GM23338 (cell line): ENCODE measurements at regions not wholly inside any gene's neighbourhood (a gene's known extent, or its start where the extent isn't known, plus 50 kb on each side); places are given as distances from the start of the nearest gene placed in this dataset.

Experiments
- CREB1 ChIP-seq: fragments of 250-450 bp; sonication (Bioruptor Pico); IDR thresholded peaks from 2 replicates; pipeline ENCODE4 v1.5.0; 2020; ENCODE audit warnings: low read depth, mild to moderate bottlenecking, moderate library complexity
- EZH2 ChIP-seq: fragments of 200-600 bp; sonication (generic); IDR thresholded peaks from one replicate; pipeline ENCODE4 v1.8.0; 2017; ENCODE audit warnings: antibody characterized with exemption, mild to moderate bottlenecking, low read depth; ENCODE audit not compliant: unreplicated experiment
- EZH2phosphoT487 ChIP-seq: fragments of 200-600 bp; sonication (generic); IDR thresholded peaks from one replicate; pipeline ENCODE4 v1.8.1; 2018; ENCODE audit warnings: antibody characterized with exemption; ENCODE audit not compliant: unreplicated experiment
- JUNB ChIP-seq: IDR thresholded peaks from one replicate; pipeline ENCODE4 v1.6.1; 2016; ENCODE audit warnings: antibody characterized with exemption; ENCODE audit not compliant: unreplicated experiment
- NANOG ChIP-seq: IDR thresholded peaks from 2 replicates; pipeline ENCODE4 v1.6.1; 2016; ENCODE audit warnings: antibody characterized with exemption, borderline replicate concordance
- POLR2AphosphoS5 ChIP-seq: IDR thresholded peaks from 2 replicates; pipeline ENCODE4 v1.6.1; 2016; ENCODE audit warnings: antibody characterized with exemption, low read depth
- ZNF331 ChIP-seq: fragments of 250-450 bp; sonication (Bioruptor Pico); IDR thresholded peaks from 2 replicates; pipeline ENCODE4 v1.5.0; 2020; ENCODE audit warnings: low read depth, mild to moderate bottlenecking, moderate library complexity
- TF ChIP-seq, protein P1 (sequence below), 2 experiments: fragments of 200-600 bp in 1 of 2; sonication (generic) in 1 of 2; conservative IDR thresholded peaks; 2 replicates each; pipeline versions ENCODE4 v1.5.1 to v1.6.1; 2016 to 2017; ENCODE audit warnings: antibody characterized with exemption in 2 of 2, low read depth in 2 of 2, mild to moderate bottlenecking in 2 of 2, moderate library complexity in 1 of 2
- TF ChIP-seq, protein P2 (sequence below): IDR thresholded peaks from one replicate; pipeline ENCODE4 v1.6.1; 2018; ENCODE audit warnings: antibody characterized with exemption; ENCODE audit not compliant: unreplicated experiment
- TF ChIP-seq, protein P3 (sequence below): IDR thresholded peaks from 2 replicates; pipeline ENCODE4 v1.6.1; 2016; ENCODE audit warnings: antibody characterized with exemption
- TF ChIP-seq, protein P4 (sequence below): fragments of 250-450 bp; sonication (Bioruptor Pico); IDR thresholded peaks from 2 replicates; pipeline ENCODE4 v1.5.0; 2020; ENCODE audit warnings: mild to moderate bottlenecking, moderate library complexity

DNA sequence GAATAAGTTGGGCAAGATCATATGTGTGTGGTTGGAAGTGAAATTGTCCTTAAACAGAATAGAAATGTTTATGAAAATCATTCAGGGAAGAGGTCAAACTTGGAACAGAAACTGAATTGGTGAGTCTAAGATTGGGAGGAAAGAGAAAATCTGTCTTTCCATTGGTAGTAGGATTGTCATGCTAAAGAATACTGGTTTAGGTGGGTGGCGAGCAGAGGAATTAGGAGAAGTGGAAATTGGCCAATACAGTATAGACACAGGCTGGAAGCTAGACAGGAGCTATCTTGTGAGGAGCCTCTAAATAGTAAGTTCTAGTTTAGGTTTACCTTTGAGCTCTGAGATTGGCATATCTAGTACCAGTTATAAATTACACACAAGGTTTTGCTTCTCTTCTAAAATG lies 80.9 kb upstream of the KYNU start:
- TF ChIP-seq, protein P1, sequence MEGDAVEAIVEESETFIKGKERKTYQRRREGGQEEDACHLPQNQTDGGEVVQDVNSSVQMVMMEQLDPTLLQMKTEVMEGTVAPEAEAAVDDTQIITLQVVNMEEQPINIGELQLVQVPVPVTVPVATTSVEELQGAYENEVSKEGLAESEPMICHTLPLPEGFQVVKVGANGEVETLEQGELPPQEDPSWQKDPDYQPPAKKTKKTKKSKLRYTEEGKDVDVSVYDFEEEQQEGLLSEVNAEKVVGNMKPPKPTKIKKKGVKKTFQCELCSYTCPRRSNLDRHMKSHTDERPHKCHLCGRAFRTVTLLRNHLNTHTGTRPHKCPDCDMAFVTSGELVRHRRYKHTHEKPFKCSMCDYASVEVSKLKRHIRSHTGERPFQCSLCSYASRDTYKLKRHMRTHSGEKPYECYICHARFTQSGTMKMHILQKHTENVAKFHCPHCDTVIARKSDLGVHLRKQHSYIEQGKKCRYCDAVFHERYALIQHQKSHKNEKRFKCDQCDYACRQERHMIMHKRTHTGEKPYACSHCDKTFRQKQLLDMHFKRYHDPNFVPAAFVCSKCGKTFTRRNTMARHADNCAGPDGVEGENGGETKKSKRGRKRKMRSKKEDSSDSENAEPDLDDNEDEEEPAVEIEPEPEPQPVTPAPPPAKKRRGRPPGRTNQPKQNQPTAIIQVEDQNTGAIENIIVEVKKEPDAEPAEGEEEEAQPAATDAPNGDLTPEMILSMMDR (conservative IDR thresholded peaks at IDR 0.05; ENCODE audit: low read depth in 2 of 2): no peak
- TF ChIP-seq POLR2AphosphoS5 (no peak), EZH2 (no peak), EZH2phosphoT487 (no peak), JUNB (no peak), CREB1 (no peak), NANOG (no peak), ZNF331 (CRISPR knock-in tag) (no peak)
- TF ChIP-seq, protein P2, sequence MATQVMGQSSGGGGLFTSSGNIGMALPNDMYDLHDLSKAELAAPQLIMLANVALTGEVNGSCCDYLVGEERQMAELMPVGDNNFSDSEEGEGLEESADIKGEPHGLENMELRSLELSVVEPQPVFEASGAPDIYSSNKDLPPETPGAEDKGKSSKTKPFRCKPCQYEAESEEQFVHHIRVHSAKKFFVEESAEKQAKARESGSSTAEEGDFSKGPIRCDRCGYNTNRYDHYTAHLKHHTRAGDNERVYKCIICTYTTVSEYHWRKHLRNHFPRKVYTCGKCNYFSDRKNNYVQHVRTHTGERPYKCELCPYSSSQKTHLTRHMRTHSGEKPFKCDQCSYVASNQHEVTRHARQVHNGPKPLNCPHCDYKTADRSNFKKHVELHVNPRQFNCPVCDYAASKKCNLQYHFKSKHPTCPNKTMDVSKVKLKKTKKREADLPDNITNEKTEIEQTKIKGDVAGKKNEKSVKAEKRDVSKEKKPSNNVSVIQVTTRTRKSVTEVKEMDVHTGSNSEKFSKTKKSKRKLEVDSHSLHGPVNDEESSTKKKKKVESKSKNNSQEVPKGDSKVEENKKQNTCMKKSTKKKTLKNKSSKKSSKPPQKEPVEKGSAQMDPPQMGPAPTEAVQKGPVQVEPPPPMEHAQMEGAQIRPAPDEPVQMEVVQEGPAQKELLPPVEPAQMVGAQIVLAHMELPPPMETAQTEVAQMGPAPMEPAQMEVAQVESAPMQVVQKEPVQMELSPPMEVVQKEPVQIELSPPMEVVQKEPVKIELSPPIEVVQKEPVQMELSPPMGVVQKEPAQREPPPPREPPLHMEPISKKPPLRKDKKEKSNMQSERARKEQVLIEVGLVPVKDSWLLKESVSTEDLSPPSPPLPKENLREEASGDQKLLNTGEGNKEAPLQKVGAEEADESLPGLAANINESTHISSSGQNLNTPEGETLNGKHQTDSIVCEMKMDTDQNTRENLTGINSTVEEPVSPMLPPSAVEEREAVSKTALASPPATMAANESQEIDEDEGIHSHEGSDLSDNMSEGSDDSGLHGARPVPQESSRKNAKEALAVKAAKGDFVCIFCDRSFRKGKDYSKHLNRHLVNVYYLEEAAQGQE: no peak
- TF ChIP-seq, protein P3, sequence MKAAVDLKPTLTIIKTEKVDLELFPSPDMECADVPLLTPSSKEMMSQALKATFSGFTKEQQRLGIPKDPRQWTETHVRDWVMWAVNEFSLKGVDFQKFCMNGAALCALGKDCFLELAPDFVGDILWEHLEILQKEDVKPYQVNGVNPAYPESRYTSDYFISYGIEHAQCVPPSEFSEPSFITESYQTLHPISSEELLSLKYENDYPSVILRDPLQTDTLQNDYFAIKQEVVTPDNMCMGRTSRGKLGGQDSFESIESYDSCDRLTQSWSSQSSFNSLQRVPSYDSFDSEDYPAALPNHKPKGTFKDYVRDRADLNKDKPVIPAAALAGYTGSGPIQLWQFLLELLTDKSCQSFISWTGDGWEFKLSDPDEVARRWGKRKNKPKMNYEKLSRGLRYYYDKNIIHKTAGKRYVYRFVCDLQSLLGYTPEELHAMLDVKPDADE: no peak
- TF ChIP-seq, protein P4, sequence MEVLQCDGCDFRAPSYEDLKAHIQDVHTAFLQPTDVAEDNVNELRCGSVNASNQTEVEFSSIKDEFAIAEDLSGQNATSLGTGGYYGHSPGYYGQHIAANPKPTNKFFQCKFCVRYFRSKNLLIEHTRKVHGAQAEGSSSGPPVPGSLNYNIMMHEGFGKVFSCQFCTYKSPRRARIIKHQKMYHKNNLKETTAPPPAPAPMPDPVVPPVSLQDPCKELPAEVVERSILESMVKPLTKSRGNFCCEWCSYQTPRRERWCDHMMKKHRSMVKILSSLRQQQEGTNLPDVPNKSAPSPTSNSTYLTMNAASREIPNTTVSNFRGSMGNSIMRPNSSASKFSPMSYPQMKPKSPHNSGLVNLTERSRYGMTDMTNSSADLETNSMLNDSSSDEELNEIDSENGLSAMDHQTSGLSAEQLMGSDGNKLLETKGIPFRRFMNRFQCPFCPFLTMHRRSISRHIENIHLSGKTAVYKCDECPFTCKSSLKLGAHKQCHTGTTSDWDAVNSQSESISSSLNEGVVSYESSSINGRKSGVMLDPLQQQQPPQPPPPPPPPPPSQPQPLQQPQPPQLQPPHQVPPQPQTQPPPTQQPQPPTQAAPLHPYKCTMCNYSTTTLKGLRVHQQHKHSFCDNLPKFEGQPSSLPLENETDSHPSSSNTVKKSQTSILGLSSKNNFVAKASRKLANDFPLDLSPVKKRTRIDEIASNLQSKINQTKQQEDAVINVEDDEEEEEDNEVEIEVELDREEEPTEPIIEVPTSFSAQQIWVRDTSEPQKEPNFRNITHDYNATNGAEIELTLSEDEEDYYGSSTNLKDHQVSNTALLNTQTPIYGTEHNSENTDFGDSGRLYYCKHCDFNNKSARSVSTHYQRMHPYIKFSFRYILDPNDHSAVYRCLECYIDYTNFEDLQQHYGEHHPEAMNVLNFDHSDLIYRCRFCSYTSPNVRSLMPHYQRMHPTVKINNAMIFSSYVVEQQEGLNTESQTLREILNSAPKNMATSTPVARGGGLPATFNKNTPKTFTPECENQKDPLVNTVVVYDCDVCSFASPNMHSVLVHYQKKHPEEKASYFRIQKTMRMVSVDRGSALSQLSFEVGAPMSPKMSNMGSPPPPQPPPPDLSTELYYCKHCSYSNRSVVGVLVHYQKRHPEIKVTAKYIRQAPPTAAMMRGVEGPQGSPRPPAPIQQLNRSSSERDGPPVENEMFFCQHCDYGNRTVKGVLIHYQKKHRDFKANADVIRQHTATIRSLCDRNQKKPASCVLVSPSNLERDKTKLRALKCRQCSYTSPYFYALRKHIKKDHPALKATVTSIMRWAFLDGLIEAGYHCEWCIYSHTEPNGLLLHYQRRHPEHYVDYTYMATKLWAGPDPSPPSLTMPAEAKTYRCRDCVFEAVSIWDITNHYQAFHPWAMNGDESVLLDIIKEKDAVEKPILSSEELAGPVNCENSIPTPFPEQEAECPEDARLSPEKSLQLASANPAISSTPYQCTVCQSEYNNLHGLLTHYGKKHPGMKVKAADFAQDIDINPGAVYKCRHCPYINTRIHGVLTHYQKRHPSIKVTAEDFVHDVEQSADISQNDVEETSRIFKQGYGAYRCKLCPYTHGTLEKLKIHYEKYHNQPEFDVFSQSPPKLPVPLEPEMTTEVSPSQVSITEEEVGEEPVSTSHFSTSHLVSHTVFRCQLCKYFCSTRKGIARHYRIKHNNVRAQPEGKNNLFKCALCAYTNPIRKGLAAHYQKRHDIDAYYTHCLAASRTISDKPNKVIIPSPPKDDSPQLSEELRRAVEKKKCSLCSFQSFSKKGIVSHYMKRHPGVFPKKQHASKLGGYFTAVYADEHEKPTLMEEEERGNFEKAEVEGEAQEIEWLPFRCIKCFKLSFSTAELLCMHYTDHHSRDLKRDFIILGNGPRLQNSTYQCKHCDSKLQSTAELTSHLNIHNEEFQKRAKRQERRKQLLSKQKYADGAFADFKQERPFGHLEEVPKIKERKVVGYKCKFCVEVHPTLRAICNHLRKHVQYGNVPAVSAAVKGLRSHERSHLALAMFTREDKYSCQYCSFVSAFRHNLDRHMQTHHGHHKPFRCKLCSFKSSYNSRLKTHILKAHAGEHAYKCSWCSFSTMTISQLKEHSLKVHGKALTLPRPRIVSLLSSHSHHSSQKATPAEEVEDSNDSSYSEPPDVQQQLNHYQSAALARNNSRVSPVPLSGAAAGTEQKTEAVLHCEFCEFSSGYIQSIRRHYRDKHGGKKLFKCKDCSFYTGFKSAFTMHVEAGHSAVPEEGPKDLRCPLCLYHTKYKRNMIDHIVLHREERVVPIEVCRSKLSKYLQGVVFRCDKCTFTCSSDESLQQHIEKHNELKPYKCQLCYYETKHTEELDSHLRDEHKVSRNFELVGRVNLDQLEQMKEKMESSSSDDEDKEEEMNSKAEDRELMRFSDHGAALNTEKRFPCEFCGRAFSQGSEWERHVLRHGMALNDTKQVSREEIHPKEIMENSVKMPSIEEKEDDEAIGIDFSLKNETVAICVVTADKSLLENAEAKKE (CRISPR knock-in tag): no peak
